GM19240 (cell line): ENCODE measurements at regions not wholly inside any gene's neighbourhood (a gene's known extent, or its start where the extent isn't known, plus 50 kb on each side); places are given as distances from the start of the nearest gene placed in this dataset.
"Not testable (repeated sequence)": the region's sequence is repeated elsewhere in the genome, so short reads cannot be mapped to it uniquely, and the experiment has no call there.

Experiments used
- DNase-seq: peaks from one replicate; pipeline ENCODE4 v3.0.0; 2011; ENCODE audit warnings: low spot score; ENCODE audit not compliant: insufficient read length

DNA sequence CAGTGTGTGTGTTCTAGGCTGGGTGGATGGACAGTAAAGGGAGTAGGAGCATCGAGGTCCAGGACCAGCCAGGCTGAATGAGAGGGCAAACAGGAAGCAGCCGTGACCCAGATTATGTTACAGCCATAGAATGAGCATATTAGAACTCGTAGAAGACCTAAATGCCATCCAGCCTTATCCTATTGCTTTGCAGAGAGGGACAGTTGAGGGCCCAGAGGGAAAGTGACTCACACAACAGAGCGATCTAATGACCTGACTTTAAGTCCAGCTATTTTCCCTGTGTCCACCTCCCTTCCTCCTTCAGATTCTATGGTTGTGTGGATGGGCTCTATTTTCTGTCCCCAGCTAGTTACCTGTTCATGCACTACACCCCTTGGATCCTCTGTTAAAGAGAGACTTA is 634.1 kb upstream of the TBL1XR1 start:
- no peak for DNase-seq

- no peak for DNase-seq
Measured at GRCh38 chr3:177832880-177833279, 635.6 kb upstream of the TBL1XR1 start.

GRCh38 chr3:177833332-177833731 is 636.0 kb upstream of the TBL1XR1 start:
- no peak for DNase-seq

GRCh38 chr3:177835008-177835407 is 637.7 kb upstream of the TBL1XR1 start:
- no peak for DNase-seq

- no peak for DNase-seq
Measured at GRCh38 chr3:177835917-177836316, 638.6 kb upstream of the TBL1XR1 start.

GRCh38 chr3:177836671-177837070 is 639.4 kb upstream of the TBL1XR1 start:
- DNase-seq: no peak

GRCh38 chr3:177837951-177838655 is 640.8 kb upstream of the TBL1XR1 start:
- DNase-seq: no peak

- no peak for DNase-seq
Measured at GRCh38 chr3:177838766-177839350, 641.6 kb upstream of the TBL1XR1 start.

GRCh38 chr3:177842302-177842701 is 645.0 kb upstream of the TBL1XR1 start:
- no peak for DNase-seq

DNA sequence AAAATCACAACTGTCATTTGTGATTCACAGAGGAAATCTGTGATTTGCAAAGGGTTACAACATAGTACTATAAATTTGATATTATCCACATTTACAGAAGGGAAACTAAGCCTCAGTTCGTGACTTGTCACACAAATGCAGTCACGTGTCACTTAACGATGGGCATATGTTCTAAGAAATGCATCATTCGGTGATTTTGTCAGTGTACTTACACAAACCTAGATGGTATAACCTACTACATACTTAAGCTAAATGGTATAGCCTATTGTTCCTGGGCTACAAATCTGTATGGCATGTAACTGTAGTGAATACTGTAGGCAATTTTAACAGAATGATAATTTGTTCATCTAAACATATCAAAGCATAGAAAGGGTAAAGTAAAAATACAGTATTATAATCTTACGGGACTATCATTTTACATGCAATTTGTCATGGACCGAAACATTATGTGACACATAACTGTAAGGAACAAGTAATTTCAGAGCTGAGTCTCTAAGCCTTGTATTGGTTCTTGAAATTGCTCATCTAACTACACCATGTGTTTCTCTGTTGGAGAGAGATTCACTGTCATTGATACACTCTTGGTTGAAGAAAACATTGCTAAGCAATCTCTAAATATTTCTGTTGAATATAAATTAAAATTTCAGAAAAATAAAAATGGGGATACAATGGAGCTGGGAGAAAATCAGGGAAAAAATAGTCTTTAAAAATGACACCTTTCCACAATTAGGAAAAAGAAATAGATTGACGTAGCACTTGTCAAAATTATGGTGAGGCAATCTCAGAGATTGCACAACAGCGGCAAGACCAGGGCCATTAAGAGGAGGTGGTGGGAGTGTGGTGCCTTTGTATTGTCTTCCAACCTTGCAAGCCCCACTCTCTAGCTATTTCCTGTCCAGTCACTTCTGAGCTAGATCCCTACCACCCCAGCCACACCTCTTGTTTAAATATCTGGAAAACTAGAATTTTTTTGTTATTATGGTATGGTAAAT is 645.8 kb upstream of the TBL1XR1 start:
- no peak for DNase-seq

- DNase-seq: no peak
Measured at GRCh38 chr3:177852001-177852807, 654.9 kb upstream of the TBL1XR1 start.

- DNase-seq: no peak
Measured at GRCh38 chr3:177855021-177855420, 657.7 kb upstream of the TBL1XR1 start.

- no peak for DNase-seq
Measured at GRCh38 chr3:177860184-177860583, 662.9 kb upstream of the TBL1XR1 start.

- DNase-seq: no peak
Measured at GRCh38 chr3:177862962-177863491, 665.7 kb upstream of the TBL1XR1 start.

- DNase-seq: not testable (repeated sequence)
Measured at GRCh38 chr3:177871267-177871666, 665.0 kb upstream of the KCNMB2 start.

DNA sequence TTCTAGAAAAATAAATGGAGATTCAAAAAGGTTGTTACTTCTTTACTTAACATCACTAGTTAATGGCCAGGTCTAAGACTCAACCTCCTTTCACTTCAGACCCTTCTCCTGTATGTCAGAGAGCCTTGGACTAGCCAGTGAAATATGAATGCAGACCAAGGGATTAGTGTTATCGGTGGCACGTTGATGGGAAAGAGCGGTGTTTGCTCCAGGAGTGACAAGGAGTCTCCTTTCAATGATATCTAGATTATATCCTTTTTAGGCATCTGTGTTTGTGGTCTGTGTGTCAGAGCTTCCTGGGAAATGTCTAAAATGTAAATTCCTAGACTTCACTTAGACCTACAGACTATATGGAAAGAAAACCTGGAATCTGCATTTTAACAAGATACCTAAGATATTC is 658.0 kb upstream of the KCNMB2 start:
- DNase-seq: no peak

DNA sequence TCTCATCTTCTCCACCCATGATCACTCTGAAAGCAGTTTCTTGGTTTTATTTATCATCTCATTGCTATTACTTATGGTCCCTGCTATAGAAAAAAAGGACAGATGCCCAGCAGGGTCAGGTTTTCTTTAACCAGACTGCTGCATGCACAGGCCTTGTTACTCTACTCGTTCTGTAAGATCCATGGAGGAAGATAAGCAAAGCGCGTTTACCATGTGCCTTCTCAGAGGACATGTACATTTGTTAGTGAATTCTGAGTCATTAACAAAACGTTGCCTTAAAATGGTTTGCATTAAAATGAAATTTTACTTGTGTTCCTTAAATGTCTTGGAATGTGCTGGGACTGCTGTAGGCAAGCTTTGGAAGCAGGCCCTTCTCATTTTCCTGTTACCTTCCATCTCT is 657.3 kb upstream of the KCNMB2 start:
- DNase-seq: no peak

GRCh38 chr3:177881351-177881750 is 654.9 kb upstream of the KCNMB2 start:
- no peak for DNase-seq

GRCh38 chr3:177882124-177882648 is 654.0 kb upstream of the KCNMB2 start:
- no peak for DNase-seq

DNA sequence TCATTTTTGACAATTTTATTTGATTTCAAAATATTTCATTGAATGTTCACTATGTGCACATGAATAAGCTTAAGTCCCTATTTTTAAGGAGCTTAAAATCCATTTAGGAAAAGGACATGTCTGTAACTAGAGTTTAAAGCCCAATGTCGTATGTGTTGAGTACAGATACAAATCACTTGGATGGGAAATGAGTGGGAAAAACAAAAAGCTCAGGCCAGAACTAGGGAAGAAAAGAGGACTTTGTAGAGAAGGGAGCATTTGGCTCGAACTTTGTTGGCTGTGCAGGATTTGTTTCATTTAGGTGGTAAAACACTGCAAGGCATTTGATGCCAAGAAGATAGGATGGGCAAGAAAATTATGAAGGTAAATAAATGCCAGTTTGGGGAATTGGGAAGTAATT is 653.1 kb upstream of the KCNMB2 start:
- no peak for DNase-seq

DNA sequence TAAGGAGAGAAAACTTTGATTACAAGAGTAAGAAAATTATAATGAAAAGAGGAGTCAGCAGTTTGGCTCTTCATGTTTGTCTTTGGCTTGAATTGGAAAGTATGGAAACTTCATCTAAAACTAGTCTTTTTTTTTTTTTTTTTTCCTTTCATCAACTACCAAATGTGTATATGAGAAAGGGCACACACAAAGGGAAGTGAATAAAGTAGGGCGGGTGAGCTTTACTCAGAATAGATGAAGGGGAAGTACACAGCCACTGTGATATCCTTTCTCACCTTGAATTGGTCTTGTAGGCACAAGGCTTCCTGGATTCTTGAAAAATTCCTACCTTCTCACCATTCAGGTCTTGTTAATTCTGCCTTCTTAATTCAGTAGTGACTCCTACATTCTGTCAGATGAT is 652.3 kb upstream of the KCNMB2 start:
- no peak for DNase-seq
